T1000 (cell line): ENCODE measurements at regions not wholly inside any gene's neighbourhood (a gene's known extent, or its start where the extent isn't known, plus 50 kb on each side); places are given as distances from the start of the nearest gene placed in this dataset.
"Not testable (repeated sequence)": the region's sequence is repeated elsewhere in the genome, so short reads cannot be mapped to it uniquely, and the experiment has no call there.

ENCODE experiments used
- DNase-seq: peaks from one replicate; lab custom pipeline; 2025; ENCODE audit warnings: mixed read lengths; lab: John Stamatoyannopoulos, UW

DNA sequence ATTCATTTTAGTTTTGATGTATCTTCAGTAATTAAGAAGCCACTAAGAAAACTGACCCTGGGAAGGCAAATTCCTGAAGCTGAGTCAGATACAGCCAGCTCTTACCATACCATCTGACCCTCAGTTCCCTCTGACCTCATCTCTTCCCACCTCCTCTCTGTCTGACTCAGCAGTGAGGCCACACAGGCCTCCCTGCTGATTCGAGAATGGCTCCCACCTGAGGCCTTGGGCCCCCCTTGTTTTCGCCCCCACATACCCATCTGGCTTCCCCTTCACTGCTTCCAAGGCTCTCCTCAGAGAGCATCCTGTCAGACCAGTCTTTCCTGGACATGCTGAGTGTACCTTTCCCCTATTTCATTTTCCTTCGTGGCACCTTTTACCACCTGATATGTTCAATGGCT is 71.0 kb upstream of the CYP1B1 start:
- peak; percentile 59 for DNase-seq

DNA sequence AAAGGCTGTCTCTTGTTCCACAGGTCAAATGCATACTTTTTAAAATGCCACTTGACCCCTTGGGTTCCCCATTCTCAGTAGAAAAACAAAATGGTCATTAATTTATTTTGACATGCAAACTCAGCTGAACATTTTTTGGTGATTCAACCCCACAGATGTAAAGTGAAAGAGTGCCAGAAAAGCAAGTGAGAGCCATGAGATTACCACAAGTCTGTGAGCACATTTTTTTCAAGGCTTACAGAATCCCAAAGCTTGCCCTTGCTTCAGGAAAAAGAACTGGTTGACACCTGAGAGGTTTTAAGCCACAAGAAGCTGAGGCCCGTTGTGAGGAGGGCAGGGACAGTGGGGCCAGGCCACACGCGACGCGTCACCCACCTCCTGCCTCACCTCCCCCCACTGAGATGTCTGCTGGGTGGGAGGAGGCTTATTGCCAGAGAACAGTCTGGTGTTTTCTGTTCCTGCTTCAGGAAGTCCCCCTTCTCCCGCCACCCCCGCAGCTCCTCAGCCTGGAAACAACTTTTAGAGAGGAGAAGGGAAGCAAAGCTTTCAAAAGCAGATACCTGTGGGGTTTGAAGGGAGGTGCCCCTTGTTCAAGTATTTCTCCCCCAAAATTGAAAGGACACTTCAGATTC is 70.4 kb upstream of the CYP1B1 start:
- DNase-seq, result peak; percentile 35

DNA sequence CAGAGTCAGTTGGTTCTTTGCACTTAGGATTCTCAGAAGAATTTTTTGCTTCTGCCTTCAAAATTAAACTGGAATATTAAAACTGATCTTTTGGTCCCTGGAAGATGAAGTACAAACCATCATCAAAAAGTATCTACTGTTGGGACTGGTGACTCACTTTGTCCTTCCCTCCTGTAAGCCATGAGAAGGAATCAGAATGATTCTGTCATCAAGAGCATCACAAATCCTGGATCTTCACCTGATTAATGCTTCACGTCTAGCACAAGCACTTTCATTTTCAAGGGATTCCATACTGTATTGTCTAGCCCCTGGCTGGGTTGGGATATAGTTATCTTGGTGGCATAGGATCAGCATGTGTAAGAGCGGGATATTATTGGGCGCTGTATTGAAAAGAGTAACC is 69.3 kb upstream of the CYP1B1 start:
- DNase-seq, result no peak

DNA sequence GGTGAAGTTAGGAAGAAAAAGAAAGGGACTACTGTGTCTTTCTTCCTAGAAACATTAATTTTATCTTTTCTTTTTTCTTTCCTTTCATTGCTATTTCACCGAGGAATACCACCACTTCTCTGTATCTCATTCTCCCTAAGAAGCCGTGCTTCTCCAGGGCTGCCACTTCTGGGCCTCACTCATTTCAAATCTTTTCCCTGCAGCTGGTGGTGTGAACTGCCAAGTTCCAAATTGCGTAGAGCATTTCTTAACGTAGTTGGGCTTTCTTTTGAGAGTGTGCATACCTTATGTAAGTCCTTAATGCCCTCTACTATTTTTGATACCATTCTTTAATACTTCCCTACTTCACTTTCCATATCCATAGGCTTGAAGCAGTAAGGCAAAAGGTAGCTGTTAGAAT is 66.7 kb upstream of the CYP1B1 start:
- no peak for DNase-seq

DNA sequence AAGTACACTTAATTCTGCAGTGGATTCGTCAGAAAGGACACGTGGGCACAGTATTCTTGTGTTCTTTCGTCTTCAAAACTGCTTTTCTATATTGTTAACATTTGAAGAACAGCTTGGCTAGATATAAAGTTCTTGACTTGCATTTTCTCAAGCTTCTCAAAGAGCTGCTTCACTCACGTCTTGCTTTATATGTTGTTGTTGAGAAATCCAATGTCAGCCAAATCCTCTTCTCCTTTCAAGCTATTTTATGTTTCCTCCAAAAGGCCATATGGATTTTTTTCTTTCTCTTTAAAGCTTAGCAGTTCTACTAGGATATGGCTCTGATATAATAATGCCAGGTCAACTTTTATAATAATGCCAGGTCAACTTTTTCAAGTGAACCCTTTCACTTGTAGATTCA is 65.5 kb upstream of the CYP1B1 start:
- no peak for DNase-seq

DNA sequence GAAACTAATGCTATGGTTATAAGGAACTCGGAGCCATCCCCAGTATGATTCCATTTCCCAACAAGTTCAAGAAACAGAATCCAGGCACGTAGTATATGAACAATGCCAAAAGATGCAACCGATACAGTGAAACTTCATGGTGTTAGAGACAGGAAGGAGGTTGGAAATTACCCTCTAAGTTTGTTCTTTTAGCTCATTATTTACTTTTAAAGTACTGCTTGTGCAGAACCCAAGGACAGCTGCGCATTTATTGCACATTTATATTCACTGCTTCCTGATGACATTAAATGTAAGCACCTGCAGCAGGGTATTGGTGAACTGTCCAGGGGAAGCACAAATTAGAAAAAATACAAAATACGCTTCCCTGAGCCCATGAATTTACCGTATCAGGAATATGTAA is 63.0 kb upstream of the CYP1B1 start:
- no peak for DNase-seq

DNA sequence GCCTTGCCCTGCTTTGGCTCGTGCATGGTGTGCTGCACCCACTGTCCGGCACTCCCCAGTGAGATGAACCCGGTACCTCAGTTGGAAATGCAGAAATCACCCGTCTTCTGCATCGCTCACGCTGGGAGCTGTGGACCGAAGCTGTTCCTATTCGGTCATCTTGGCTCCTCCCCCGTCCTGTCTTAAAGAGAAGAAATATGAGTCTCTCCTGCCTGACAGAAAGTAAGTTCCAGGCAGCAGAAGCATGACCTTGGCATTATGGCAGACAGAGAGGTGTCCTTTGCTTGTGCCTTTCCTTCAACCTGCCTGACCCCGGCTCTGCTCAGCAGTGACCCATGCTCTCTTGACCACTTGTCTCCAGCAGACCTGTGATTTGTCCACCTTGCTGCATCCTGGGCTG is 62.5 kb upstream of the CYP1B1 start:
- DNase-seq, result no peak

DNA sequence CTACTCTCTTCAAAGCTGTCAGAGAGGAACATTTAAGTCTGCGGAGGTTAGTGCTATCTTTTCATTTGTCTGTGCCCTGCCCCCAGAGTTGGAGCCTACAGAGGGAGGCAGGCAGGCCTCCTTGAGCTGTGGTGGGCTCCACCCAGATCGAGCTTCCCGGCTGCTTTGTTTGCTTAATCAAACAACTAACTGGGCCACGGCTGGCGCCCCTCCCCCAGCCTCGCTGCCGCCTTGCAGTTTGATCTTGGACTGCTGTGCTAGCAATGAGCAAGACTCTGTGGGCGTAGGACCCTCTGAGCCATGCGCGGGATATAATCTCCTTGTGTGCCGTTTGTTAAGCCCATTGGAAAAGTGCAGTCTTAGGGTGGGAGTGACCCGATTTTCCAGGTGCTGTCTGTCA is 62.0 kb upstream of the CYP1B1 start:
- not testable (repeated sequence) for DNase-seq

DNA sequence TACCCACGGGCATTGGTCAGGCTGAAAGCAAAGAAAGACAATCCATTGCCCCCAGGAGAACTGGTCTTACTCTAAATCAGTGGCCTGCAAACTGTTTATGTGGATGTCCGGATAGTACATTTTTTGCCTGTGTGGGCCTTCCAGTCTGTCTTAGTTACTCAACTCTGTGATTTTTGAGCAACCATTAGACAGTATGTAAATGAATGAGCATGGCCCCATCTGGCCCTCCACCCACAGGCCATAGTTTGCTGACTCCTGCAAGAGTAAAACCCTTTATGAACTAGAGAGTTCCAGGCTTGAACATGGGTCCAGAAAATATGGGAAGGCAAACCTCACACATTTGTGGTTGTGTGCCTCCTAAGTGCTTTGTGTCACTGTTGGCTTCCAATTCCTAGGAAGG is 55.7 kb upstream of the CYP1B1 start:
- no peak for DNase-seq

DNA sequence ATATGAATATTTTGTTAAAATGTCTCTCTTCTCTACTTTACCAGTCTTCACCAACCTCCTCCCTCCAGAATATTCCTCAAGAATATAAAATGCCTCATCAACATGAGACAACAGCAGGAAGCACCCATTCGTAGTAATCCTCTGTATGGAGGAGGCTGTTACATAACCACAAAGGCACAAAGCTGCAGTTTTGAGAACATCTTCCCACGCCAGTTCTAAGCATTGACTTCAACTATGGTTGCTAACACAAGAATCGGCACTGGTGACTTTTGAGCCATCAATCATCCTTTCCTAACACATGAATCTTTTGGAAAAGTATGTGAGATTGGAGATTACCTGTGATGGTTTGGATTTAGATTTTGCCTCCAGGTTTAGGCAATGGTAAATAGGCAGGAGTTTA is 54.9 kb upstream of the CYP1B1 start:
- no peak for DNase-seq

DNA sequence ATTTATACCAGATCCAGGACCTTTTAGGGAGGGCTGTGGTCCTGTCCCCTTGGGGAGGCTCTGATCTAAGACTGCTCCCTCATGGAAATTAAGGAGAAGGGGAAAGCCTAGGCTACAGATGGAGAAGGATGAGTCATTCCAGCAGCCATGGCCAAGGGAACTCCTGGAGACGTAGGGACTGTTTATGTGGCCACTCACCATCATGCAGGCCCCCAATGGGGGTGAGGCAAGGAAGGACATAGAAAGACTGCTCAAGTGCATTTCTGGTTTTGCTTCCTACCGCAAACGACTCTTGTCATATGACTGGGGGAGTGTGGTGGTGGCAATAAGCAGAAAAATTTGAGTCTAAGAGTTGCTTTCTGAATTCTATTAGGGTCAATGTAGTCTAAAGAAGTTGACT is 54.0 kb upstream of the CYP1B1 start:
- DNase-seq, result no peak

DNA sequence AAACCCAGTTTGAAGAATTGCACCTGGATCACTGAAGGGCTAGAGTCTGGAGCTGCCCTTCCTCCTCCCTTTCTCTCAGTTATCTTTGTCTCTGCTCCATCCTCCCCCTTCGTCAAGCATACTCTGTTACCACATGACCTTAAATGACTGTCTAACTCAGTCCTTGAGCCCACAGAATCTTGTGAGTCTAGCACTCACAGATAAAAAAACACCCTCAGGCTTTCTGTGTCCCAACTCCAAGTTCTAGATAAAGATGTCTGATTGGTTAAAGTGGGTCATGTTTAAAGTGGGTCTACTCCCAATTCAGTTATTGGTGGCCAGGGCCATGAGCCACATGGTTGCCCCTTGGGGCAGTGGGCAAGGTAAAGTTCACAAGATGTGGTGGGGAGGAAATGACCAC is 53.5 kb upstream of the CYP1B1 start:
- DNase-seq, result no peak

DNA sequence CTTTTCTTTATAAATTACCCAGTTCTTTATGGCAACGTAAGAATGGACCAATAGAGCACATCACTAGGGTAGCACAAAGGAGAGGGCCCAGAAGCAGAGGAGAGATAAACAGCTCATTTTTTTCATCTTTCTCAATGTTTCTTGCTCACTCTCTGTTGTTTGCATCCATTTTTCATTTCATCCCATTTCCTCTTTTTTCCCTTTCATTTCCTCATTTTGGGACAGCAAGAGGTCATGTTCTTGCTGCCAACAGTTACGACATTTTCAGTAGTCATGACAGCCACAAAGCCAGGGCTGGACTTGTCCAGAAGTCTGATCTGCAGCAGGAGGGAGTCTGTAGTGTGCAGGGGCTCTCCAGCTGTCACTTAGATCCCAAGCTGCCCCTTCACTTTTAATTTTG is 52.7 kb upstream of the CYP1B1 start:
- DNase-seq, result no peak

DNA sequence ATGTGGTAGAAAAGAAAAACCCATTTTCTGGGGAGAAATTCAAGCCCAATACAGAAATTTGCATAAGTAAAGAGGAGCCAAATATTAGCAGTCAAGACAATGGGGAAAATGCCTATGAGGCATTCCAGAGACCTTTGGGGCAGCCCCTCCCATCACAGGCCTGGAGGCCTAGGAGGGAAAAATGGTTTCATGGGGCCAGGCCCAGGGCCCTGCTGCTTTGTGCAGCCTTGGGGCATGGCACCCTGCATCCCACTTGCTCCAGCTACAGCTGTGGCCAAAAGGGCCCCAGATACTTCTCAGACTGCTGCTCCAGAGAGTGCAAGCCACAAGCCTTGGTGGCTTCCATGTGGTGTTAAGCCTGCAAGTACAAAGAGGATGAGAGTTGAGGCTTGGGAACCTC is 51.3 kb upstream of the CYP1B1 start:
- DNase-seq, result no peak

DNA sequence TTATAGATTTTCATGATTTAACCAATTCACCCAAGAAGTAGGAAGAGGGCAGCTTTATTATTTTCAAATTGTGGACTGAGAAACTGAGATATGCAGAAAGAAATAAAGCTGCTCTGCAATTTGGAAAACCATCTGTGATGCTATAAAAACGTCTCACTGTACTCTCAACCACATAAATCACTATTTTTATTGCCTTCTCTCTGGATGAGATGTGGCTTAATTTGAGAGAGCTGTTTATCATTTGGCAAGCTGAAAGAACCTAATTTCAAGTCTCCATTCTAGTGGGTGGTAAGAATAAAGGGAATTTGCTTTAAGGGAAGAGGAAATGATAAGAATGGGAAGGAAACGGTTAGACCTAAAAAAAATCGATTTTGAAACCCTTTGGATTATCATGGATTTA is 49.9 kb upstream of the CYP1B1 start:
- no peak for DNase-seq
